ENCODE measurements at regions not wholly inside any gene's neighbourhood (a gene's known extent, or its start where the extent isn't known, plus 50 kb on each side); places are given as distances from the start of the nearest gene placed in this dataset.

DNA sequence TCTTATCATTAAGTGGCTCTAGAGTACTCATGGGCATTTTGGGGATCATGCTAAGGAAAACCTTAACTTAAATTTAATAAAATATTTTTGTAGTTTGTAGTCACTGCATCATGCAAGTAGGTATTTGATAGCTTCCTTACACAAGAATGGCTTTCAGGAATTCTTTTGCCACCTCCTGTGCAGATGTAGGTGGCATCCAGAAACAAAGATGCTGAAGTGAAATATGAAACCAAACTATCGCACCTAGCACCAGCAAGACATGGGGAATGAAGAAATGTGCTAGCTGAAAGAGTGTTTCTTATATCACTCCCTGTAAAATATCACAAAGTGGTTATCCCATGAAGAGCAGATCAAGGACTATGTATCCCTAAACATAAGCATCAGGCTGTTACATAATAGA lies 924.5 kb upstream of the PRR20A start:
- TF ChIP-seq, protein P1, sequence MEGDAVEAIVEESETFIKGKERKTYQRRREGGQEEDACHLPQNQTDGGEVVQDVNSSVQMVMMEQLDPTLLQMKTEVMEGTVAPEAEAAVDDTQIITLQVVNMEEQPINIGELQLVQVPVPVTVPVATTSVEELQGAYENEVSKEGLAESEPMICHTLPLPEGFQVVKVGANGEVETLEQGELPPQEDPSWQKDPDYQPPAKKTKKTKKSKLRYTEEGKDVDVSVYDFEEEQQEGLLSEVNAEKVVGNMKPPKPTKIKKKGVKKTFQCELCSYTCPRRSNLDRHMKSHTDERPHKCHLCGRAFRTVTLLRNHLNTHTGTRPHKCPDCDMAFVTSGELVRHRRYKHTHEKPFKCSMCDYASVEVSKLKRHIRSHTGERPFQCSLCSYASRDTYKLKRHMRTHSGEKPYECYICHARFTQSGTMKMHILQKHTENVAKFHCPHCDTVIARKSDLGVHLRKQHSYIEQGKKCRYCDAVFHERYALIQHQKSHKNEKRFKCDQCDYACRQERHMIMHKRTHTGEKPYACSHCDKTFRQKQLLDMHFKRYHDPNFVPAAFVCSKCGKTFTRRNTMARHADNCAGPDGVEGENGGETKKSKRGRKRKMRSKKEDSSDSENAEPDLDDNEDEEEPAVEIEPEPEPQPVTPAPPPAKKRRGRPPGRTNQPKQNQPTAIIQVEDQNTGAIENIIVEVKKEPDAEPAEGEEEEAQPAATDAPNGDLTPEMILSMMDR (IDR thresholded peaks at IDR 0.05; ENCODE audit: extremely low read depth, low read depth, low read length), result no peak
- no peaks in the 10 kb centered on the region for H3K79me2 ChIP-seq (ENCODE audit: insufficient read depth, low read length)
- no peaks in the 10 kb centered on the region for H3K36me3 ChIP-seq (ENCODE audit: insufficient read depth, low read length)
- no peaks in the 10 kb centered on the region for H3K4me1 ChIP-seq (ENCODE audit: insufficient read depth, low read length)
- H3K4me3 ChIP-seq (ENCODE audit: insufficient read depth, low read length), result no peak overlapping the region
- no peak overlapping the region for H3K27ac ChIP-seq (ENCODE audit: low read depth, low read length)
- H4K20me1 ChIP-seq (ENCODE audit: insufficient read depth, low read length), result no peaks in the 10 kb centered on the region
- no peak for DNase-seq (ENCODE audit: insufficient read length, low spot score, missing footprints)
- no peak overlapping the region for H2AFZ ChIP-seq (ENCODE audit: low read length)
- H3K27me3 ChIP-seq (ENCODE audit: insufficient read depth, low read length), result no peaks in the 10 kb centered on the region
- peaks cover 2% of the 10 kb centered on the region for H3K9me3 ChIP-seq (ENCODE audit: low read depth, low read length)
- H3K4me2 ChIP-seq (ENCODE audit: insufficient read depth, low read length), result no peak overlapping the region

DNA sequence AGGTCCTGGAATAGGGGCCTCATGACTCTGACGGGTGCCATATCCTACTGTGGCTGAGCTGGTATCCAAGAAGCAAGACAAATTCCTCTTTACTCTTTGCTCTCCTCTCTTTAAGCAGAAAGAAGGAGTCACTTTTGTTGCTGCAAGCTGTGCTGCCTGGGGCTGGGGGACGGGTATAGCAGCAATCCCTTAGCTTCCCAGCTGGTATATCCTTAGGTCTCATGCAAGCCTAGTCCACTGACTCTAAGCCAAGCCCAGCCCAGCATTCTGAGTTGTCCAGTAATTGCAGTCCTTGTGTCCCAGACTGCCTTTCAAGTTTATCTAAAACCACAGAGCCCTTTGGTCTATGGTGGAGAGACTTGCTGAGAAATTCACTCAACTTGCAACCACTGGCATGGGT lies 893.0 kb upstream of the PRR20A start:
- Histone ChIP-seq H3K79me2 (ENCODE audit: insufficient read depth, low read length) (no peaks in the 10 kb centered on the region), H3K4me3 (ENCODE audit: insufficient read depth, low read length) (no peak overlapping the region), H3K27me3 (ENCODE audit: insufficient read depth, low read length) (no peaks in the 10 kb centered on the region), H2AFZ (ENCODE audit: low read length) (no peak overlapping the region), H3K27ac (ENCODE audit: low read depth, low read length) (no peak overlapping the region), H3K4me1 (ENCODE audit: insufficient read depth, low read length) (no peaks in the 10 kb centered on the region), H3K36me3 (ENCODE audit: insufficient read depth, low read length) (no peaks in the 10 kb centered on the region), H4K20me1 (ENCODE audit: insufficient read depth, low read length) (no peaks in the 10 kb centered on the region), H3K4me2 (ENCODE audit: insufficient read depth, low read length) (no peak overlapping the region), H3K9me3 (ENCODE audit: low read depth, low read length) (peaks cover 7% of the 10 kb centered on the region)
- no peak for DNase-seq (ENCODE audit: insufficient read length, low spot score, missing footprints)
- TF ChIP-seq, protein P1 (IDR thresholded peaks at IDR 0.05; ENCODE audit: extremely low read depth, low read depth, low read length), result no peak

DNA sequence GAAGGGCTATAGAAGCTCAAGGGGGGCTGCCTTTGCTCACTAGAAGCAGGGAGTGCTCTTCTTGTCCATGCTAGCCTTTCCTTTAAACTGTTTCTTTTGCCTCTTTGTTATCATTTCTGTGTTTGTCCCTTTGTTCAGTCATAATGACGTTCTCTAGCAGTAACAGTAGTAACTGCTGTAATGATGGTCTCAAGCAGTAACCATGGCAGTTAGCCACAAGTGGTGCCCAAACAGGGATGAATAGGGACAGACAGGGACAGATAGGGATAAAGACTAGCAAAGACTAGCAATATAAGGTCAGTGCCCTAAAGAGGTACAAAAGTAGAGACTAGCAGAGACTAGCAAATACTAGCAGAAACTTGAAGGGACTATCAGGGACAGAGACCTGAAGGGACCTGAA lies 869.0 kb upstream of the PRR20A start:
- no peaks in the 10 kb centered on the region for H3K36me3 ChIP-seq (ENCODE audit: insufficient read depth, low read length)
- H2AFZ ChIP-seq (ENCODE audit: low read length), result no peak overlapping the region
- no peaks in the 10 kb centered on the region for H3K4me1 ChIP-seq (ENCODE audit: insufficient read depth, low read length)
- TF ChIP-seq, protein P1 (IDR thresholded peaks at IDR 0.05; ENCODE audit: extremely low read depth, low read depth, low read length), result no peak
- H3K4me2 ChIP-seq (ENCODE audit: insufficient read depth, low read length), result no peak overlapping the region
- no peak for DNase-seq (ENCODE audit: insufficient read length, low spot score, missing footprints)
- no peaks in the 10 kb centered on the region for H3K27me3 ChIP-seq (ENCODE audit: insufficient read depth, low read length)
- no peaks in the 10 kb centered on the region for H3K79me2 ChIP-seq (ENCODE audit: insufficient read depth, low read length)
- H3K4me3 ChIP-seq (ENCODE audit: insufficient read depth, low read length), result no peak overlapping the region
- H3K27ac ChIP-seq (ENCODE audit: low read depth, low read length), result no peak overlapping the region
- no peaks in the 10 kb centered on the region for H3K9me3 ChIP-seq (ENCODE audit: low read depth, low read length)
- H4K20me1 ChIP-seq (ENCODE audit: insufficient read depth, low read length), result no peaks in the 10 kb centered on the region

DNA sequence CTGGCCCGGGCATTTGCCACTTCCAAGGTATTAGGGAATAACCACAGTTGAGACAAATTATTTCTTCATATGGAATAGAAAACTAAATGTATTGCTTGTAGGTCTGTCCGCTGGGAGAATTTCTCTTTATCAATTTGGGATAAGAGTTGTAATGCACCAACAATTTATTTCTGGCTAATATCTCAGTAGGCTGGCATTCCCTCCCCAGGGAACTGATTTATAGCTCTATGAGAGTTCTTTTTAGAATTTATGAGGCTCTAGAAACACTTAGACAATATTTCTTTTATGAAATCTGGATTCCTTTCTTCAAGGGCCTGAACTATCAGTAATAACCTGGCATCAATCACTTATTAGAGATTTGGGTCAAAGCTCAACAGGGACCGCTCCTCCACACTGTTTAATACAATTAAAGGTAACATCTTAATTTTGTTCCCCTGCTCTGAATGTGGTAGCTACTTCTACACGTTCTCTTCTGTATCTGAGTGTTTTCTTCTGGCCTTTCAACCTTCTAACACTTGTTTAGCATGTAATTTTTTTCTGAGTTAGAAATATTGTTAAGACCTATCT lies 857.4 kb upstream of the PRR20A start:
- Histone ChIP-seq H3K36me3 (ENCODE audit: insufficient read depth, low read length) (no peaks in the 10 kb centered on the region), H2AFZ (ENCODE audit: low read length) (no peak overlapping the region), H4K20me1 (ENCODE audit: insufficient read depth, low read length) (no peaks in the 10 kb centered on the region), H3K9me3 (ENCODE audit: low read depth, low read length) (no peaks in the 10 kb centered on the region), H3K4me1 (ENCODE audit: insufficient read depth, low read length) (no peaks in the 10 kb centered on the region), H3K79me2 (ENCODE audit: insufficient read depth, low read length) (no peaks in the 10 kb centered on the region), H3K27ac (ENCODE audit: low read depth, low read length) (no peak overlapping the region), H3K4me2 (ENCODE audit: insufficient read depth, low read length) (no peak overlapping the region), H3K27me3 (ENCODE audit: insufficient read depth, low read length) (no peaks in the 10 kb centered on the region), H3K4me3 (ENCODE audit: insufficient read depth, low read length) (no peak overlapping the region)
- TF ChIP-seq, protein P1 (IDR thresholded peaks at IDR 0.05; ENCODE audit: extremely low read depth, low read depth, low read length), result no peak
- no peak for DNase-seq (ENCODE audit: insufficient read length, low spot score, missing footprints)

Measured in osteoblast (primary cell).